GM19239 (cell line): ENCODE measurements at regions not wholly inside any gene's neighbourhood (a gene's known extent, or its start where the extent isn't known, plus 50 kb on each side); places are given as distances from the start of the nearest gene placed in this dataset.

Source experiments
- DNase-seq: peaks from one replicate; pipeline ENCODE4 v3.0.0; 2011; ENCODE audit warnings: low spot score; ENCODE audit not compliant: insufficient read length
- FAIRE-seq: peaks from 2 replicates; lab custom pipeline; 2011; peaks lifted over from hg19 to GRCh38; lab: Jason Lieb, UNC

DNA sequence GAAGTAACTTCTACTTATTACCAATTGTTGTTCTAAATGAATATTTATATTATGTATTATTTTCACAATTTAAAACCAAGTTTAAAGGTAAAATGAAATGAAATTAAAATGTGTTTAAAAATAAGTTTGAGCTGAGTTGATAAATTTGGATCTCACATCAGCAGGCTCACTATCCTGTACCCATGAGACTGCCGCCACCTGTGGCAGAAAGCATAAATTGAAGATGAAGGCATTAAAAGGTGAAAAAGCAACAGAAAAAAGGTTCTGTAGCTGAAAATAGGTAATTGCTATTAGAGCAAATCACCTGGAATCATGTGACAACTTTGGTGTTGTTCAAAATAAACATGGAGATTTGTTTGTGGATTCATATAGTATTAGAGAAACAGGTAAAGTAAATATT, 133.0 kb upstream of the CADM2 start:
- FAIRE-seq, result no peak
- no peak for DNase-seq

DNA sequence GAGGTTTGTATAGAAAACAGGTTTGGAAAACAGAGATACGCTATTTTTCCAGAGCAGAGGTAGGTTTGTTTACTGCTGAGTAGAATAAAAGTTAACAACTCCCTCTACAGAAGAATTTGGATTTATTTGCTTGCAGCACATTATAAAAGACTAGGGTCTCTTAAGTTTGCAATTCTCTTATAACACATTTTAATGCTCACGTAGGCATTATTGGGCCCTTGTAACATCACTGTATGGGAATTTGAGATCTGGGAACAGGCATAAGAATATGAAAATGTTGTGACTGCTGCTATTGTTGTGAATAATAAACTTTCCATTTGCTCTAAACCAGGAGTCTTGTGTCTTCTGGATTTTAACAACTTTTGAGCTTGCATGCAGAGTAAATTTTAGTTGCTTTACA, 128.3 kb upstream of the CADM2 start:
- FAIRE-seq (no peak), DNase-seq (no peak)

DNA sequence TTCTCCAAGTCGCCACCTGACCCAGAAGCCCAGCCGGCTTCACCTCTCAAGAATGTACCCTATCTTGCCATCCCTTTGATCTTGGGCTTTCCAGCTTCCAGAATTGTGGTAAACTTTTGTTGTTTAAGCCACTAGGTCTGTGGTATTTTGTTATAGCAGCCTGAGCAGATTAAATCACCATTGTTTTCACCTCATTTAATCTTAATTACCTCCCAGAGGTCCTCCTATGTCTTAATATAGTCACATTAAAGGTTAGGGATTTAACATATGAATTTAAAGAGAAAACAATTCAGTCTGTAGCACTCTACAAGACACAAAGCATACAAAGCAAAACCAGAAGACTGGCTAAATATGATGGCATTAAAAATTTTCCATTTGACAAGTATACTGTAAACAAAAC, 123.4 kb upstream of the CADM2 start:
- DNase-seq (no peak), FAIRE-seq (no peak)

DNA sequence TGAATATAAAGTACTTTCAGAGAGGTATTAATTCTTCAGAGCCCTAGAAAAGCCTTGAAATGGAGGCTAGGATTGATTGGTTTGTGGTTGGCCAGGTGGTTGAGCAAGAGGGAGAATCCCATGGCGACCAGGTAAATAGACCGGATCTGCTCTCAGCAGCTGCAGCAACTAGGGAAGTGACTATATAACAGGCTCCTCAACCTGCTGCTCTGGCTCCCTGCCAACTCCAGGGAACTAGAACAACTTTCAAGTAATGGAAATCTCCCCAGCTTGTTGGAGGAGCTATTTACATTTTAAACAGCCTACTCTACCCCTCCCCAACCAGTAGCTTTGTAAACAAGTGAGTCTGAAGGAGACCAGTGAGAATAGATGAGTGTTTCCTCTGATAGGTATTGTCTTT, 121.8 kb upstream of the CADM2 start:
- no peak for DNase-seq
- no peak for FAIRE-seq

DNA sequence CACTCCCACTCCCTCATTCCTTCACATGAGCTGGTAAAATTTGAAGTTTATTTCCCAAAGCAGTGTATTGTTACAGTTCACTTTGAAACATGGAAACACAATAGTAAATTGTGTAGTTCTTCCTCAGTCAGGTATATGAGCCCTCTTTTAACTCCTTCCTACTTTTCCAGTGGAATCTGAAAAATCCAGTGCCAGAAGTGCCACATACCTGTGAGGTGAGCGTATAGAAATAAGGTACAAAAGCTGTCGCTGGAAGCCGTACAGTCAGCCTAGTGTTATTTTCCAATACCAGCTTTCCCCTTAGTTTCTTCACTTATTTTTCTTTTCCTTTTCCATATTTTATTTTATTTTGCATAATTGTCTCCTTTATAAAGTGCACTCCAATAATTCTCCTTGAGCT, 81.7 kb upstream of the CADM2 start:
- DNase-seq, result no peak
- FAIRE-seq, result no peak

DNA sequence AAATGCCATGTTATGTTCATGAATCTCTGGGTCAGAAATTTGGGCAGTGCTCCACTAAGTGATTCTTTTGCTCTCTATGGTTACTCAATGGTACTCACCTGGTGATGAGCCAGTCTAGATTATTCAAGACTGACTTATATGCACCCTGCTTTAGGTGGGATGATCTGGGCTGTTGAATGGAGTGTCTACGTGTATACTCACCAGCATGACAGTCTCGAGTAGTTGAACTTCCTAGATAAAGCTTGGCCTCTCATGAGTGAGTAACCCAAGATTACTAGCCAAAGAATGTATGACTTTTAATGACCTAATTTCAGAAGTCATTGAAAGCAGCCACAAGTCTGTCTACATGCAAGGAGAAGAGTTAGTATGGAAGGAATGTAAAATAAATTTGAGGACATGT, 77.5 kb upstream of the CADM2 start:
- FAIRE-seq (no peak), DNase-seq (no peak)

DNA sequence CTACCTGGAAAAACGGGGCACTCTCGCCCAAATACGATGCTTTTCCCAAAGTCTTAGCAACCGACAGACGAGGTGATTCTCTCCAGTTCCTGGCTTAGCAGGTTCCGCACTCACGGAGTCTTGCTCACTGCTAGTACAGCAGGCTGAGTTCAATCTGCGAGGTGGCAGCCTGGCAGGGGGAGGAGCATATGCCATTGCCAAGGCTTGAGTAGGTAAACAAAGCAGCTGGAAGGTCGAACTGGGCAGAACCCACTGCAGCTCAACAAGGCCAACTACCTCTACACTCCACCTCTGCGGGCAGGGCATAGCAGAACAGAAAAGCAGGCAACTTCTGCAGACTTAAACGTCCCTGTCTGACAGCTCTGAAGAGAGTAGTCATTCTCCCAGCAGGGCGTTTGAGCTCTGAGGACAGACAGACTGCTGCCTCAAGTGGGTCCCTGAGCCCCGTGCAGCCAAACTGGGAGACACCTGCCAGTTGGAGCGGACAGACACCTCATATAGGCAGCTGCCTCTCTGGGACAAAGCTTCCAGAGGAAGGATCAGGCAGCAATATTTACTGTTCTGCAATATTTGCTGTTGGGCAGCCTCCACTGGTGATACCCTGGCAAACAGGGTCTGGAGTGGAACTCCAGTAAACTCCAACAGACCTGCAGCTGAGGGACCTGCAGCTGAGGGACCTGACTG, 73.4 kb upstream of the CADM2 start:
- no peak for DNase-seq
- no peak for FAIRE-seq

DNA sequence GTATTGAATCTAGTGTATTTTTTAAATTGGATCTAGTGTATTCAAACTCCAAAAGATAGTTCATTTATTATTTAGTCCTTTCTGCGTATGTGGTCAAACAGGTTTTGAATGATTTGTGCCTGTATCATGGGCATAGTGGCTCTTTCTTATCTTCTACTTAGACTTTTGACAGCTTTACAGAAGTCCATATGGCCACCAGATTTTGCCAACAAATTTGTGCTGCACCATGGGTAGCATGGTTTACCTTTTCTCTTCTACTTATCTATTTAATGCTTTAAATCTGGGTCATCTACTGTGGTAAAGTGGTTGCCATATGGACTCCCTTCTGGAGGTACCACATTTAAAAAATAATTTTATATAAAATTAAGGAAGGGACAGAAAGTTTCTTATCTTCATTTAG, 66.9 kb upstream of the CADM2 start:
- FAIRE-seq (no peak), DNase-seq (no peak)

DNA sequence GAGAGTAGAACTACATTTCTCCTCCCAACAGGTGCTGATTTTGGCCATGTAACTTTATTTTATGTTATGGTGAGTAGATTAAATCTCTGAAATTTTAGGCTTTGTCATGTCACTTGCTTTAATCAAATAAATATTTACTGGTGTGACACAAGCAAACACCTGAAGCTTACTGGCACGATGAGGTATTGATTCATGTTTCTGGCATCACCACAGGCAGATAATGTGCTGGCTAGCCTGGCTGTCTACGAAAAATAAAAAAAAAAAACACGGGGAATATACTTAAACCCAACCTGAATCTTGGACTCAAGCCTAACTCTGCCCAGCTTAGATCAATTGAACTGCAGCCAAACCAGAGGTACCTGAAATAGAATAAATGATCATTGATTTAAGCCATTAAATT, 65.6 kb upstream of the CADM2 start:
- no peak for FAIRE-seq
- no peak for DNase-seq

DNA sequence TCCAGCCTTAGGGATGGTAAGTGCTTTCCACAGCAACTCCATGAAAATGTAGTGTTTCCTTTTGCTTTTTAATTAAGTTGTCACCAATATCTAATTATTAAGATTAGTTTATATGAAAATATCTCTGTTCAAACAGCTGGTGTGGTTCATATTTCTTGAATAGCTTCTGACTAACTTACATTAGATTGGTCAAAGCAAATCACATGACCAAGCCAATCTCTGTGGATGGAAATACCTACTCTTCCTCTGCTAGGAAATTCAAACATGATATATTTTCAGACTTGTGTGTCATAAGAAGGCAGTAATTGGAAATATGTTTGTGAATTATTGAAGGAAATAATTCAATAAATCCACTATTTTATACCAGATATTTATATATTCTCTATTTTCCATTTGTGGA, 54.6 kb upstream of the CADM2 start:
- DNase-seq, result no peak
- no peak for FAIRE-seq

DNA sequence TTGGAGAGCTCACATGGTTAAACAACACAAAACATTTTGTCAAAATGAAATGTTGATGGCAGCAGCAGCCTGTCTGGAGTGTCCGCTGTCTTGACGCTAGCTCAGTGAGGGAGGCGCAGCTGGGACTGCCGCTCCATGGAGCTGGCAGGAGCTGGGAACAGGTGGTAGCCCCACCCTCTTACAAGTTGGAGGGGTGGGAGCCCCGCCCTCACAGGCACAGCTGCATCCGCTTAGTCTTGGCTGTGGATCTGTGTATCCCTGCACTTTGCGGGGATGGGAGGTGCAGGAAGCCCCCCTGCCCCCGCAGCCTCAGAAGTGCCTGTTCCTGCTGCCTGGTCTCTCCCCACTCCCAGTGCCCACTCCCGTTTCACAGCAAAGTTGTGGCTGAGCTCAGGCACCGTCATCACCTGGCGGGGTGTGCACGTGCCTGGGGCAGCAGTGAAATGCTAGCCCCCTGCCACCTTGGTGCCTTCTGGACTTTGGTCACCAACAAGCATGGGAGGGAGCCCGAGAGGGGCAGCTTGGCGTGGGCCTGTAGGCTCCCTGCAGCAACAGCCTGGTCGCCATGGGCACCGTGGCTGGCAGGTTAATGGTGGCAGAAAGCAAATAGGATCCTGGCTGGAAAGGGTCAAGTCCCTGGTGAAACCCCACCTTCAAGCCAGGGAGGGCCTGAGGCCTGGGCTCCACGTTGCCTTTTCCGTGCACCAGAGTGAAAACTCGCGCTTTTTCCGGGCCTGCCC, 53.8 kb upstream of the CADM2 start:
- no peak for FAIRE-seq
- DNase-seq, result no peak

DNA sequence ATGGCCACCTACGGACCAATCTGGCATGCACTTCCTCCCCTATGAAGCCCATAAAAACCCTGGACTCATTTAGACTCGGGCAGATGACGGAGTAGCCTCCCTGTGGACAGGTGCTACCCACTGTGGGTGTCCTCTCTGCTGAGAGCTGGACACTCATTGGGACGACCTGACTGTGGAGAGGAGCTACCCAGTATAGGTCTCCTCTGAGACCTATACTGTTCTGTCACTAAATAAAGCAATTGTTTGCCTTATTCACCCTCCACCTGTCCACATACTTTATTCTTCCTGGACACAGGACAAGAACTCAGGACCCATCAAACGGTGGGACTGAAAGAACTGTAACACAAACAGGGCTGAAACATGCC, 53.3 kb upstream of the CADM2 start:
- no peak for DNase-seq
- no peak for FAIRE-seq

DNA sequence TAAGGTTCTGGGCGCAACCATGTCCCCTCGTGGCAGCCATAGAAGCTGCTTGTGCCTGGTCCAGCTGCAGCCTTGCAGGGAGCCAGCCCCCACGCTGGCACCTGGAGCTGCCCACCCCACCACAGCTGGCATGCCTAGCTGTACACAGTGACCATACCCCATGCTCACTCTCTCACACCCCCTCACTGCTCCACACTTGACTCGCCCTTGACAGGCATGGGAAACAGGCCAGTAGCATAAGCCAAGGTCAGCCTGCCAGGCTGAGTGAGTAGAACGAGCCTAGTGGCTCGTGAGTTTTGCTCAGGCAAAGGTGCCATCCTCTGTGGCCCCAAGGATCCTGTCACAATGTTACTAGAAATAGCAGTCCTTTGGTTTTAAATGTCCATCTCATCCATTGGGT, 52.7 kb upstream of the CADM2 start:
- DNase-seq (no peak), FAIRE-seq (no peak)
